CD4-positive, alpha-beta T cell treated with Interleukin-6 at 100 ng/mL for 8 hours (primary cell): ENCODE measurements at regions not wholly inside any gene's neighbourhood (a gene's known extent, or its start where the extent isn't known, plus 50 kb on each side); places are given as distances from the start of the nearest gene placed in this dataset.

Experiments
- DNase-seq: peaks from one replicate; pipeline ENCODE4 v3.0.0-alpha.2; 2020; ENCODE audit warnings: mixed read lengths, low spot score

GRCh38 chr21:18191139-18191538, 53.5 kb upstream of the CHODL start:
- no peak for DNase-seq

- DNase-seq, result no peak
Measured at GRCh38 chr21:18178509-18178908, 66.1 kb upstream of the CHODL start.

DNA sequence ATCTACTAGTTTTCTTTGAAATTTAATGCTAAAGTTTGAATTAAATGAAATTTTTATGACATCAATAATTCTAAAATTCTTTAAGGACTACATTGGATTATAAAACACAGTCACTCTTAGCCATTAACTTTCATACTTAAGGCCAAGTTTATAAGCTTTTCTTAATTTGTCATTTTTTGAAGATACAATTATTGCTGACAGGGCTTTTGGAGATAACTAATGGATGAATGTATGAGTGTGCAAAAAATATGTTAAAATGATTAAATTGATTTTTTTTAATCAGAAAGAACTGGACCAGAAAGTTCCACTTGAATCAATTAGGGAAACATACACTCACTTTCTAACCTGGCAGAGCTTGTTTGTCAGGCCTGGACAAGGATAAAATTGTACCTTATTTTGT, 70.3 kb upstream of the CHODL start:
- no peak for DNase-seq

- DNase-seq, result no peak
Measured at GRCh38 chr21:18170829-18171228, 73.8 kb upstream of the CHODL start.

- DNase-seq, result no peak
Measured at GRCh38 chr21:18170221-18170620, 74.4 kb upstream of the CHODL start.

DNA sequence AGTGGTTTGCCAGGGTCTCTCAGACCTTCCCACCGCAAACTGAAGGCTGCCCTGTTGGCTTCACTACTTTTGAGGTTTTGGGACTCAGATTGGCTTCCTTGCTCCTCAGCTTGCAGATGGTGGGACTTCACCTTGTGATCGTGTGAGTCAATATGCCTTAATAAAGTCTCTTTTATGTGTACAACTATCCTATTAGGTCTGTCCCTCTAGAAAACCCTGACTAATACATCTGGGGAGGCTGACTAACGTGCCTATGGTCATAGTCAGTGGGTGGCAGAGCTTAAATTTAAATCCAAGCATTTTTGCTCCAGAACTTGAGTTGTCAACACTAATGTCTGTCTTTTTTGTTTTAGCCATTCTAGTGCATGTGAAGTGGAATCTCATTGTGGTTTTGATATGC, 76.5 kb upstream of the CHODL start:
- no peak for DNase-seq

DNA sequence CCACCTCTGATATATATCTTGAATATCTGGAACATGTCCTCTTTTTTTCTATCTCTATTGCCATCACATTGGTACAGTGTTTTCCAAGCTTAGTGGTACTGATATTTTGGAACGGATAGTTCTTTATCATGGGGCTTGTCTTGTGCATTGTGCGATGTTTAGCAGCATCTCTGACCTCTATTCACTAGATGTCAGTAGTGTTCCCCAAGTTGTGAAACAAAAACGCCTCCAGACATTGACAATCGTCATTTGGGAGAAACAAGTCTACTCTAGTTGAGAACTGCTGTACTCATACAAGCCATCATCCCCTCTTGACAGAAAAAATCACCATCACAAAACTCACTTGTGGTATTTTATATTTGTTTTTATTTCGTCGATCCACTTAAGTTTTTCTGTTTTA, 79.7 kb upstream of the CHODL start:
- DNase-seq, result no peak

- no peak for DNase-seq
Measured at GRCh38 chr21:18164483-18164882, 80.2 kb upstream of the CHODL start.

- DNase-seq, result no peak
Measured at GRCh38 chr21:18163956-18164355, 80.7 kb upstream of the CHODL start.

DNA sequence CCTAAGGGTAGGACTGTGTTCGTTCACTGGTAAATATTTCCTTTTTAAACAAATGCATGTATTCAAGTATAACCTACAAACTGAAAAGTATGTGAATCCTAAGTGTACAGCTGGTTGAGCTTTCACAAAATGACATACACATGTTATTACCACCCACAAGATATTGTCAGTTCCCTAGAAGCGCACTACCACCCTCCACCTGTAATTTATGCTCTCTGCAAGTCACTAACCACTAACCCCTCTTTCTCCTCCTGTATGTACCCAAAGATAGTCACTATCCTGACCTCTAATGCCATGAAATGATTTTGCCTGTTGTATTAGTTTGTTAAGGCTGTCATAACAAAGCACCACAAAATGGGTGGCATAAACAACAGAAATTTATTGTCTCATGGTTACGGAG, 82.8 kb upstream of the CHODL start:
- no peak for DNase-seq

DNA sequence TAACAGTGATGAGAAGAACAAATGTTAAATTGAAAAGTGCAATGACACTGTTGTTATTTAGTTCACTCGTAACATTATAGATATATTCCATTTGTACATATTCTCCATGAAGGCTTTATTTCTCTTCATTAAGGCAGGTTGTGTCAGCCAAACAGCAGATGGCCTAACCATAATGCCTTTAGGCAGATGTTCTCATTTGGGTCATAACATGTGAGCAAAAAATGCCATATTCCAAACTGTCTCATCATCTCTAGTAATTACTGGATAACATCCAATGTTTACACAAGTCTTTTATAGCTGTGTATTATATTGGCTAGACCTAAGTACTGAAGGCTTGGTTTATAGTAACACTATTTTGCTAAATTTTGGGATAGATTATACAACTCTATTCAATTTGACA, 87.2 kb upstream of the CHODL start:
- no peak for DNase-seq

- DNase-seq, result no peak
Measured at GRCh38 chr21:18155508-18156193, 89.0 kb upstream of the CHODL start.

DNA sequence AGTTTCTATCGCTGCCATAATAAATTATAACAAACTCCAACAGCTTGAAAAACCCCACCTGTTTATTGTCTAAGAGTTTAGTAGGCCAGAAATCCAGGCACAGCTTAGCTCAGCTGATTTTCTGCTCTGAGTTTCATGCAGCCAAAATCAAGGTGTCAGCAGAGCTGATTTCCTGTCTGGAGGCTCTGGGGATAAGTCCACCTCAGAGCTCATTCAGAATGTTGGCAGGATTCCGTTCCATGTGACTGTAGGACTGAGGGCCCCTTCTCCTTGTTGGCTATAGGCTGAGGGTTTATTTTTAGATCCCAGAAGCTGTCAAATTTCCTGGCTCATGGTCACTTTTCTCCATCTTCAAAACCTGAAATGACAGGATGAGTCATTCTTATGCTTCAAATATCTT, 91.6 kb upstream of the CHODL start:
- DNase-seq, result no peak

DNA sequence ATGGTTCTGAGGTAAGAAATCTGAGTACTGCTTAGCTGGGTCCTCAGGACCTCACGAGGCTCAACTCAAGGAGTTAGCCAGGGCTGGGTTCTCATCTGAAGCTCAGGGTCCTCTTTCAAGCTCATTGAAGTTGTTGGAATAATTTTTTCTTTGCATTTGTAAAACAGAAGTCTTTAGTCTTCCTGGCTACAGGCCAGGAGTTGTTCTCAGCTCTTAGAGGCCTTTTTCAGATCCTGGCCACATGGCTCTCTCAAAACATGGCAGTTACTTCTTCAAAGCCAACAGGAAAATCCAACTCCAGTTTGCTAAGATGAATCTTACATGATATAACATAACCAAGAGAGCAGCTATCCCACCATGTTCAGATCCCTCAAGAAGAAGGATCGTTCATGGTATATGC, 92.3 kb upstream of the CHODL start:
- no peak for DNase-seq

GRCh38 chr21:18151046-18151445, 93.6 kb upstream of the CHODL start:
- no peak for DNase-seq

DNA sequence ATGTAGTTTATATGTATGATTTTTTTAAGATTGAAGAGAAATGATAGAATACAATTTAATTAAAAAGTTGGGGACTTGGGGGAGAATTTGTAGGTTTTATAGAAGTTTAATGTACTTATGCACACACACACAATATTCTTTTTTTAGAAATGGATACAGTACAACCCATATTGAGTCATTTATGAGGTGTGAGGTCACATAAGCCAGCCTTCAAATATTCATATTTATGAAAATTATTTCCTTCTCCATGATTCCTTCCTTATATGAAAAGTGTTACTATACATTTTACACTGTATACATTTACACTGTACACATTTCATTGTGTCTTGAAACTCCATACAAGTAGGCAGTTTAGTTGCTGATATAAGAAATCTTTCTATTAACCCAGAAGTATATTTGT, 96.2 kb upstream of the CHODL start:
- DNase-seq, result no peak

- DNase-seq, result no peak
Measured at GRCh38 chr21:18147678-18148077, 97.0 kb upstream of the CHODL start.

- no peak for DNase-seq
Measured at GRCh38 chr21:18146820-18147219, 97.8 kb upstream of the CHODL start.

DNA sequence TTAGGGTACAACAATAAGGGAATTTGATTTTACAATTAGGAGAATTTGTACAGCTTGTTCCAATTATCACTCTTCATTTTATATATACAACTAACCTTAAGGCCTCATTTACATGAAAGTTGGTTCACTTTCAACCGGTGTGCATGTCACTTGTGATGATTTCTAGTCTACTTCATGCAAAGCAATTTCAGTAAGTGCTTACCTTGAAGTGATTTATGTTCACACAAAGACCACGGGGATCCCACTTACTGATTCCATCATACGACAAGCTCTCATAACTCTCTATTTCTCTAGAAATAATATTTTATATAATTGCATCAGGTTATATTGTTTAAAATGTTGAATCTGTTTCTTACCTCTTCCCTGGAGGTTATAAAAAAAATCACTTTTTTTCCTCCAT, 100.3 kb upstream of the CHODL start:
- DNase-seq, result no peak

DNA sequence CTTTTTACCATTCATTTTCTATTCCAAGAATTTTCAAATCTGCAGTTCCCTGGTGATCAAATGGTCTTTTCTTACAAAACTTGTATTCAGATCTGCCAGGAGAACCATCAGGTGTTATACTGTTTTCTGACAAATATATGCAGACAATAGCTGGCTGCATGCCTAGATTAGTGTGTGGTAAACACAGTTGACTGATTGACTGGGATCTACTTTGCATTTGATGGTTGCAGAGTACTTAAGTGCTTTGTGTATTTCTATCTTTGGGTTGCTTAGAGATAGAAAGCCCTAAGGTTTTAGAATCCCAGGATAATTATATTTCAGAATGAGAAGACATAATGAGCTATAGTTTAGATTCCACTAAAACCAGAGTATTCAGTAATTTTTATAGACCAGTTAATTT, 102.0 kb upstream of the CHODL start:
- no peak for DNase-seq

- DNase-seq, result no peak
Measured at GRCh38 chr21:18138507-18138906, 106.1 kb upstream of the CHODL start.

- no peak for DNase-seq
Measured at GRCh38 chr21:18129526-18129925, 115.1 kb upstream of the CHODL start.

GRCh38 chr21:18118566-18118965, 126.1 kb upstream of the CHODL start:
- no peak for DNase-seq

DNA sequence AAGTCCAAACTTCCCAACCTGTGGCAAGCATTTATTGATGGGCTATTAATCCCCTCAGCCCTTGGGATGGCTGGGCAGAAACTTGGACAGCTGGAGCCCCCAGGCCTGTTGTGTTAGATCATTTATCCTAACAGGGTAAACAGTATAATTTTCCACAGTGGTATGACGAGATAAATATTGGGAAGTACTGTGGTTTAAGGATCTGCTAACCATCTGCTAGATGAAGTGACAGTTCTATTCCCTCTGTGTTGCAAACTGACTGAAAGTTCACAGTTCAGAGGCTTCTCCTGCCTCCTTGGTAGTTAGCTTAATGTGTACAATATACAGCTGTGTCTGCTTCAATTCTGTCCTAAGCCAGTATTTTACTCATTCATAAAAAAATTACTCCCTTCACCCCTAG, 127.5 kb upstream of the CHODL start:
- DNase-seq, result no peak

- DNase-seq, result no peak
Measured at GRCh38 chr21:18114810-18115209, 129.8 kb upstream of the CHODL start.
